HCEC 1CT (cell line): ENCODE measurements at regions not wholly inside any gene's neighbourhood (a gene's known extent, or its start where the extent isn't known, plus 50 kb on each side); places are given as distances from the start of the nearest gene placed in this dataset.

Experiments
- DNase-seq: peaks from one replicate; pipeline ENCODE4 v3.0.0-alpha.2; 2017

GRCh38 chr17:13741744-13742143 lies 140.0 kb upstream of the HS3ST3A1 start:
- no peak for DNase-seq

GRCh38 chr17:13743906-13744305 lies 142.2 kb upstream of the HS3ST3A1 start:
- DNase-seq, result no peak

- DNase-seq, result no peak
Measured at GRCh38 chr17:13746404-13746803, 144.7 kb upstream of the HS3ST3A1 start.

- no peak for DNase-seq
Measured at GRCh38 chr17:13749166-13749890, 147.6 kb upstream of the HS3ST3A1 start.

GRCh38 chr17:13749891-13750235 lies 148.1 kb upstream of the HS3ST3A1 start:
- DNase-seq, result no peak

GRCh38 chr17:13750816-13751793 lies 149.4 kb upstream of the HS3ST3A1 start:
- DNase-seq, result no peak

- DNase-seq, result no peak
Measured at GRCh38 chr17:13753154-13753553, 151.4 kb upstream of the HS3ST3A1 start.

- no peak for DNase-seq
Measured at GRCh38 chr17:13753771-13754170, 152.0 kb upstream of the HS3ST3A1 start.

GRCh38 chr17:13755851-13756250 lies 154.1 kb upstream of the HS3ST3A1 start:
- DNase-seq, result no peak

GRCh38 chr17:13756763-13757162 lies 155.0 kb upstream of the HS3ST3A1 start:
- DNase-seq, result no peak

GRCh38 chr17:13757871-13758270 lies 156.1 kb upstream of the HS3ST3A1 start:
- no peak for DNase-seq

GRCh38 chr17:13759518-13760335 lies 158.0 kb upstream of the HS3ST3A1 start:
- DNase-seq, result peak; percentile 28

- DNase-seq, result no peak
Measured at GRCh38 chr17:13761038-13761603, 159.4 kb upstream of the HS3ST3A1 start.

- DNase-seq, result no peak
Measured at GRCh38 chr17:13765701-13766100, 164.0 kb upstream of the HS3ST3A1 start.

GRCh38 chr17:13770702-13771101 lies 169.0 kb upstream of the HS3ST3A1 start:
- DNase-seq, result no peak

- no peak for DNase-seq
Measured at GRCh38 chr17:13775450-13775849, 173.7 kb upstream of the HS3ST3A1 start.

GRCh38 chr17:13776027-13776551 lies 174.4 kb upstream of the HS3ST3A1 start:
- no peak for DNase-seq

- DNase-seq, result no peak
Measured at GRCh38 chr17:13777003-13777402, 175.3 kb upstream of the HS3ST3A1 start.

GRCh38 chr17:13784434-13785095 lies 182.8 kb upstream of the HS3ST3A1 start:
- DNase-seq, result no peak

GRCh38 chr17:13785981-13786598 lies 184.4 kb upstream of the HS3ST3A1 start:
- no peak for DNase-seq

- DNase-seq, result no peak
Measured at GRCh38 chr17:13787636-13788035, 185.9 kb upstream of the HS3ST3A1 start.

- no peak for DNase-seq
Measured at GRCh38 chr17:13788385-13788784, 186.7 kb upstream of the HS3ST3A1 start.
